ENCODE measurements at regions not wholly inside any gene's neighbourhood (a gene's known extent, or its start where the extent isn't known, plus 50 kb on each side); places are given as distances from the start of the nearest gene placed in this dataset.

GRCh38 chr6:15096894-15097837 lies 148.7 kb upstream of the JARID2 start:
- DNase-seq = no peak
- no peaks in the 10 kb centered on the region for H3K9me3 Mint-ChIP-seq
- H3K27me3 Mint-ChIP-seq (ENCODE audit: low read depth in 2 of 2) = peaks cover 0 to 2% of the 10 kb centered on the region in 2 donors
- Histone ChIP-seq H3K4me1 (ENCODE audit: control insufficient read depth, insufficient read depth, low read length) (no peaks in the 10 kb centered on the region), H3K27ac (ENCODE audit: low read length) (no peak overlapping the region), H3K36me3 (ENCODE audit: control insufficient read depth, insufficient read depth, low read length) (no peaks in the 10 kb centered on the region), H3K27me3 (ENCODE audit: control insufficient read depth, insufficient read depth, low read length) (no peaks in the 10 kb centered on the region), H3K9me3 (ENCODE audit: control insufficient read depth, insufficient read depth, low read length) (no peaks in the 10 kb centered on the region), H3K4me3 (ENCODE audit: low read length) (no peak overlapping the region)
- intact Hi-C loops (cut with micrococcal nuclease) = no loop called here
- 72% methylated on average over 15 of the region's 17 CpGs for WGBS (ENCODE audit: insufficient coverage)
- no peak overlapping the region for H3K27ac Mint-ChIP-seq
- no peaks in the 10 kb centered on the region for H3K4me1 Mint-ChIP-seq
- H3K36me3 Mint-ChIP-seq = no peaks in the 10 kb centered on the region
- no peak for TF ChIP-seq CTCF (IDR thresholded peaks at IDR 0.05)
- ATAC-seq = no peak
- H3K4me3 Mint-ChIP-seq = no peak overlapping the region

GRCh38 chr6:15101130-15101529 lies 144.7 kb upstream of the JARID2 start:
- intact Hi-C loops (cut with micrococcal nuclease) = no loop called here
- H3K36me3 ChIP-seq (ENCODE audit: control insufficient read depth, insufficient read depth, low read length) = no peaks in the 10 kb centered on the region
- Mint-ChIP-seq H3K27me3 (ENCODE audit: low read depth in 2 of 2) (peaks cover 0 to 3% of the 10 kb centered on the region in 2 donors), H3K36me3 (no peaks in the 10 kb centered on the region), H3K4me1 (no peaks in the 10 kb centered on the region), H3K27ac (no peak overlapping the region), H3K9me3 (peaks cover 2 to 3% of the 10 kb centered on the region in 2 donors), H3K4me3 (no peak overlapping the region)
- ATAC-seq (no peak), DNase-seq (no peak)
- 86% methylated on average over 5 of the region's 7 CpGs for WGBS (ENCODE audit: insufficient coverage)
- no peaks in the 10 kb centered on the region for H3K27me3 ChIP-seq (ENCODE audit: control insufficient read depth, insufficient read depth, low read length)
- TF ChIP-seq CTCF (IDR thresholded peaks at IDR 0.05) = no peak
- H3K4me3 ChIP-seq (ENCODE audit: low read length) = no peak overlapping the region
- no peaks in the 10 kb centered on the region for H3K4me1 ChIP-seq (ENCODE audit: control insufficient read depth, insufficient read depth, low read length)
- H3K27ac ChIP-seq (ENCODE audit: low read length) = no peak overlapping the region
- H3K9me3 ChIP-seq (ENCODE audit: control insufficient read depth, insufficient read depth, low read length) = no peaks in the 10 kb centered on the region

- DNase-seq (no peak), ATAC-seq (no peak)
- 87% methylated on average over 4 of the region's 5 CpGs for WGBS (ENCODE audit: insufficient coverage)
- H3K4me3 ChIP-seq (ENCODE audit: low read length) = no peak overlapping the region
- H3K27ac Mint-ChIP-seq = no peak overlapping the region
- no peaks in the 10 kb centered on the region for H3K4me1 ChIP-seq (ENCODE audit: control insufficient read depth, insufficient read depth, low read length)
- peaks cover 0 to 3% of the 10 kb centered on the region in 2 donors for H3K27me3 Mint-ChIP-seq (ENCODE audit: low read depth in 2 of 2)
- H3K4me3 Mint-ChIP-seq = no peak overlapping the region
- peaks cover 2 to 3% of the 10 kb centered on the region in 2 donors for H3K9me3 Mint-ChIP-seq
- H3K36me3 ChIP-seq (ENCODE audit: control insufficient read depth, insufficient read depth, low read length) = no peaks in the 10 kb centered on the region
- H3K27me3 ChIP-seq (ENCODE audit: control insufficient read depth, insufficient read depth, low read length) = no peaks in the 10 kb centered on the region
- intact Hi-C loops (cut with micrococcal nuclease) = no loop called here
- H3K36me3 Mint-ChIP-seq = no peaks in the 10 kb centered on the region
- TF ChIP-seq CTCF (IDR thresholded peaks at IDR 0.05) = no peak
- H3K4me1 Mint-ChIP-seq = no peaks in the 10 kb centered on the region
- no peaks in the 10 kb centered on the region for H3K9me3 ChIP-seq (ENCODE audit: control insufficient read depth, insufficient read depth, low read length)
- no peak overlapping the region for H3K27ac ChIP-seq (ENCODE audit: low read length)
Measured at GRCh38 chr6:15102241-15102640, 143.6 kb upstream of the JARID2 start.
